SK-N-SH (cell line): ENCODE measurements at regions not wholly inside any gene's neighbourhood (a gene's known extent, or its start where the extent isn't known, plus 50 kb on each side); places are given as distances from the start of the nearest gene placed in this dataset.

Experiments
- CTCF ChIA-PET: fragments of 300-600, 350-600 bp; formaldehyde crosslinking; extraction: SDS; loops from one replicate; lab custom pipeline; 2021; lab: Yijun Ruan, JAX
- POLR2A ChIA-PET: fragments of 350-600 bp; sonication (Branson Sonifier 250); formaldehyde crosslinking; extraction: SDS; loops from one replicate; lab custom pipeline; 2020; ENCODE audit warnings: antibody characterized with exemption, inconsistent platforms; lab: Yijun Ruan, JAX
- DNase-seq: peaks from one replicate; pipeline ENCODE4 v3.0.0; 2012
- H2AFZ ChIP-seq: fragments of 200-600 bp; sonication (generic); 2 replicates; pipeline ENCODE4 v1.8.1; 2016; ENCODE audit warnings: antibody characterized with exemption, mild to moderate bottlenecking, low read depth
- H3F3A ChIP-seq: fragments of 200-600 bp; sonication (generic); replicated peaks from 2 replicates; pipeline ENCODE3; 2016; ENCODE audit warnings: antibody characterized with exemption, mild to moderate bottlenecking; ENCODE audit not compliant: insufficient read depth
- H3K27ac ChIP-seq, 2 experiments: fragments of 200-500 bp in 1 of 2; fragments of 200-600 bp in 1 of 2; sonication (Bioruptor generic) in 1 of 2; sonication (generic), shearing (Covaris generic) in 1 of 2; 2 replicates each; pipeline versions ENCODE4 v1.5.1 to v1.6.1; 2014 to 2016; ENCODE audit warnings: low read depth in 2 of 2, inconsistent platforms in 1 of 2, low read length in 1 of 2, mild to moderate bottlenecking in 1 of 2, mixed read lengths in 1 of 2
- H3K27me3 ChIP-seq: fragments of 200-600 bp; sonication (generic), shearing (Covaris generic); 2 replicates; pipeline ENCODE4 v1.6.1; 2016; ENCODE audit warnings: mixed run types; ENCODE audit not compliant: insufficient read depth
- H3K36me3 ChIP-seq, 2 experiments: fragments of 200-500 bp in 1 of 2; fragments of 200-600 bp in 1 of 2; sonication (Bioruptor generic) in 1 of 2; sonication (generic) in 1 of 2; replicated peaks in 1 of 2; 2 replicates each; pipeline versions ENCODE3 to v1.5.1; 2014 to 2016; ENCODE audit warnings: low read length in 1 of 2, mild to moderate bottlenecking in 1 of 2; ENCODE audit not compliant: insufficient read depth in 2 of 2, control insufficient read depth in 1 of 2
- H3K4me1 ChIP-seq, 2 experiments: fragments of 200-500 bp in 1 of 2; fragments of 200-600 bp in 1 of 2; sonication (Bioruptor generic) in 1 of 2; sonication (generic), shearing (Covaris generic) in 1 of 2; 2 replicates each; pipeline versions ENCODE4 v1.5.1 to v1.6.1; 2014 to 2016; ENCODE audit warnings: low read depth in 1 of 2, low read length in 1 of 2, mixed run types in 1 of 2; ENCODE audit not compliant: insufficient read depth in 2 of 2, control insufficient read depth in 1 of 2
- H3K4me2 ChIP-seq: fragments of 200-600 bp; sonication (generic), shearing (Covaris generic); 2 replicates; pipeline ENCODE4 v1.6.1; 2017; ENCODE audit warnings: mixed run types
- H3K4me3 ChIP-seq, 2 experiments: fragments of 200-500 bp in 1 of 2; fragments of 200-600 bp in 1 of 2; sonication (Bioruptor generic) in 1 of 2; sonication (generic), shearing (Covaris generic) in 1 of 2; 2 replicates each; pipeline versions ENCODE4 v1.5.1 to v1.8.1; 2014 to 2016; ENCODE audit warnings: low read depth in 2 of 2, inconsistent platforms in 1 of 2, low read length in 1 of 2, mild to moderate bottlenecking in 1 of 2, mixed read lengths in 1 of 2, moderate library complexity in 1 of 2
- H3K79me2 ChIP-seq: fragments of 200-600 bp; sonication (generic); 2 replicates; pipeline ENCODE4 v1.8.1; 2017; ENCODE audit warnings: mild to moderate bottlenecking; ENCODE audit not compliant: insufficient read depth
- H3K9ac ChIP-seq: fragments of 200-600 bp; sonication (generic); 2 replicates; pipeline ENCODE4 v1.6.1; 2017; ENCODE audit warnings: mixed run types
- H3K9me2 ChIP-seq: fragments of 200-600 bp; sonication (generic); 2 replicates; pipeline ENCODE4 v1.6.1; 2017; ENCODE audit warnings: mixed run types
- H3K9me3 ChIP-seq: fragments of 200-600 bp; sonication (generic); 2 replicates; pipeline ENCODE4 v1.6.1; 2017; ENCODE audit warnings: mixed run types, mild to moderate bottlenecking, moderate library complexity
- H4K20me1 ChIP-seq: fragments of 200-600 bp; sonication (generic); 2 replicates; pipeline ENCODE4 v1.6.1; 2017; ENCODE audit warnings: mild to moderate bottlenecking, mixed run types; ENCODE audit not compliant: insufficient read depth
- CHD2 ChIP-seq: fragments of 150-350 bp; IDR thresholded peaks from 2 replicates; pipeline ENCODE4 v1.6.1; 2018; ENCODE audit warnings: low read length; ENCODE audit not compliant: partially characterized antibody
- ELF1 ChIP-seq: IDR thresholded peaks from 2 replicates; pipeline ENCODE4 v1.4.0; 2012
- EP300 ChIP-seq, 2 experiments: IDR thresholded peaks; 2 replicates each; pipeline versions ENCODE4 v1.4.0 to v1.6.1; 2012; ENCODE audit warnings: borderline replicate concordance in 1 of 2, low read depth in 1 of 2, low read length in 1 of 2
- EZH2phosphoT487 ChIP-seq: fragments of 200-600 bp; sonication (generic); IDR thresholded peaks from 2 replicates; pipeline ENCODE4 v1.6.1; 2017; ENCODE audit warnings: low read depth, mixed run types, mild to moderate bottlenecking, antibody characterized with exemption, moderate library complexity, borderline replicate concordance
- FOSL2 ChIP-seq: IDR thresholded peaks from 2 replicates; pipeline ENCODE4 v1.4.0; 2012; ENCODE audit warnings: low read depth, mild to moderate bottlenecking, moderate library complexity, borderline replicate concordance
- FOXM1 ChIP-seq: IDR thresholded peaks from 2 replicates; pipeline ENCODE4 v1.4.0; 2012; ENCODE audit warnings: low read depth, mild to moderate bottlenecking
- GATA2 ChIP-seq: sonication (generic); formaldehyde crosslinking; IDR thresholded peaks from 2 replicates; pipeline ENCODE4 v1.5.0; 2020; ENCODE audit warnings: mild to moderate bottlenecking, missing genetic modification reagents
- JUND ChIP-seq: IDR thresholded peaks from 2 replicates; pipeline ENCODE4 v1.4.0; 2012
- NFIC ChIP-seq: IDR thresholded peaks from 2 replicates; pipeline ENCODE4 v1.4.0; 2012; ENCODE audit warnings: borderline replicate concordance
- NRF1 ChIP-seq: IDR thresholded peaks from 2 replicates; pipeline ENCODE4 v1.6.1; 2012; ENCODE audit warnings: low read depth, mild to moderate bottlenecking, low read length
- RFX5 ChIP-seq: IDR thresholded peaks from 2 replicates; pipeline ENCODE4 v1.6.1; 2012; ENCODE audit warnings: mild to moderate bottlenecking, improper control_type of control experiment, low read length
- RXRA ChIP-seq: IDR thresholded peaks from 2 replicates; pipeline ENCODE4 v1.4.0; 2012; ENCODE audit warnings: low read depth, mild to moderate bottlenecking, borderline replicate concordance
- SIN3A ChIP-seq: IDR thresholded peaks from 2 replicates; pipeline ENCODE4 v1.6.1; 2012; ENCODE audit warnings: low read depth, mild to moderate bottlenecking, low read length, moderate library complexity, borderline replicate concordance
- SMC3 ChIP-seq: IDR thresholded peaks from 2 replicates; pipeline ENCODE4 v1.6.1; 2012; ENCODE audit warnings: low read depth, low read length, improper control_type of control experiment
- TEAD4 ChIP-seq: IDR thresholded peaks from 2 replicates; pipeline ENCODE4 v1.4.0; 2012; ENCODE audit warnings: mild to moderate bottlenecking, borderline replicate concordance; ENCODE audit not compliant: insufficient read depth
- YY1 ChIP-seq: IDR thresholded peaks from 2 replicates; pipeline ENCODE4 v1.4.0; 2012; ENCODE audit warnings: low read depth, mild to moderate bottlenecking
- WGBS: methylation state at CpG from one replicate; pipeline ENCODE4 v1.1.6; 2017; ENCODE audit warnings: low lambda C conversion rate; 5-methylcytosine and 5-hydroxymethylcytosine counted together
- TF ChIP-seq, protein P1 (sequence below): IDR thresholded peaks from 2 replicates; pipeline ENCODE4 v1.4.0; 2012; ENCODE audit warnings: low read depth, borderline replicate concordance
- TF ChIP-seq, protein P2 (sequence below): IDR thresholded peaks from 2 replicates; pipeline ENCODE4; 2012
- TF ChIP-seq, protein P3 (sequence below): IDR thresholded peaks from 2 replicates; pipeline ENCODE4 v1.6.1; 2012; ENCODE audit warnings: mild to moderate bottlenecking, low read depth, low read length, moderate library complexity
- TF ChIP-seq, protein P4 (sequence below): fragments of 200-600 bp; sonication (generic); IDR thresholded peaks from 2 replicates; pipeline ENCODE4 v1.6.1; 2017; ENCODE audit warnings: antibody characterized with exemption, mild to moderate bottlenecking, moderate library complexity

DNA sequence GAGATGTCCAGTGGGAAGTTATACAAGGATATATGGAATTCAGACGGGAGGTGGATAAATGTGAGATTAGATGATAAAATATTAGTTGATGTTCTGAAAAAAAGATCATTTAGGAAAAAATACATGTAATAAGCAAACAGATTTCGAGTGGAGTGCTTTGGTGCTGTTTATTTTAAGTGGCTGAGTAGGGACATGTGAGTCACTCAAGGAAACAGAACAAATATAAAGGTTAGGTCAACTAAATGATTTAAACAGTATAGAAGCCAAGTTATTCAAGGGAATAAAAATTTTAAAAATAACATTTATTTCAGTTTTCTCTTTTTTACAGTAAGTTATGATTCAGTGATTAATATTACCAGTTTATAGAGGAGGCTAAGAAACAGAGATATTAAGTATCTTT is 1046.7 kb upstream of the B3GALT2 start:
- no peaks in the 10 kb centered on the region for H3K36me3 ChIP-seq
- no peak overlapping the region for H3K4me3 ChIP-seq
- ChIA-PET CTCF (interaction anchor here (0.5 kb wide), 1 partner anchor 47 kb away, joined by 3 read pairs; no protein-coding TSS in a partner anchor), POLR2A (no interaction called here)
- no peaks in the 10 kb centered on the region; a peak in 1 of 4 replicates for H3K4me1 ChIP-seq
- peak overlapping the region; percentile 39; the same call in 1 of the 2 replicates for H2AFZ ChIP-seq
- TF ChIP-seq NFIC (no peak), EP300 (IDR thresholded peaks at IDR 0.05; ENCODE audit: borderline replicate concordance in 1 of 2, low read depth in 1 of 2, low read length in 1 of 2) (no peak), YY1 (no peak), CHD2 (no peak), ELF1 (no peak), RXRA (no peak), GATA2 (CRISPR knock-in tag) (no peak)
- TF ChIP-seq, protein P1, sequence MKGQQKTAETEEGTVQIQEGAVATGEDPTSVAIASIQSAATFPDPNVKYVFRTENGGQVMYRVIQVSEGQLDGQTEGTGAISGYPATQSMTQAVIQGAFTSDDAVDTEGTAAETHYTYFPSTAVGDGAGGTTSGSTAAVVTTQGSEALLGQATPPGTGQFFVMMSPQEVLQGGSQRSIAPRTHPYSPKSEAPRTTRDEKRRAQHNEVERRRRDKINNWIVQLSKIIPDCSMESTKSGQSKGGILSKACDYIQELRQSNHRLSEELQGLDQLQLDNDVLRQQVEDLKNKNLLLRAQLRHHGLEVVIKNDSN, result no peak
- TF ChIP-seq, protein P2, sequence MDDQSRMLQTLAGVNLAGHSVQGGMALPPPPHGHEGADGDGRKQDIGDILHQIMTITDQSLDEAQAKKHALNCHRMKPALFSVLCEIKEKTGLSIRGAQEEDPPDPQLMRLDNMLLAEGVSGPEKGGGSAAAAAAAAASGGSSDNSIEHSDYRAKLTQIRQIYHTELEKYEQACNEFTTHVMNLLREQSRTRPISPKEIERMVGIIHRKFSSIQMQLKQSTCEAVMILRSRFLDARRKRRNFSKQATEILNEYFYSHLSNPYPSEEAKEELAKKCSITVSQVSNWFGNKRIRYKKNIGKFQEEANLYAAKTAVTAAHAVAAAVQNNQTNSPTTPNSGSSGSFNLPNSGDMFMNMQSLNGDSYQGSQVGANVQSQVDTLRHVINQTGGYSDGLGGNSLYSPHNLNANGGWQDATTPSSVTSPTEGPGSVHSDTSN, result no peak
- TF ChIP-seq, protein P3, sequence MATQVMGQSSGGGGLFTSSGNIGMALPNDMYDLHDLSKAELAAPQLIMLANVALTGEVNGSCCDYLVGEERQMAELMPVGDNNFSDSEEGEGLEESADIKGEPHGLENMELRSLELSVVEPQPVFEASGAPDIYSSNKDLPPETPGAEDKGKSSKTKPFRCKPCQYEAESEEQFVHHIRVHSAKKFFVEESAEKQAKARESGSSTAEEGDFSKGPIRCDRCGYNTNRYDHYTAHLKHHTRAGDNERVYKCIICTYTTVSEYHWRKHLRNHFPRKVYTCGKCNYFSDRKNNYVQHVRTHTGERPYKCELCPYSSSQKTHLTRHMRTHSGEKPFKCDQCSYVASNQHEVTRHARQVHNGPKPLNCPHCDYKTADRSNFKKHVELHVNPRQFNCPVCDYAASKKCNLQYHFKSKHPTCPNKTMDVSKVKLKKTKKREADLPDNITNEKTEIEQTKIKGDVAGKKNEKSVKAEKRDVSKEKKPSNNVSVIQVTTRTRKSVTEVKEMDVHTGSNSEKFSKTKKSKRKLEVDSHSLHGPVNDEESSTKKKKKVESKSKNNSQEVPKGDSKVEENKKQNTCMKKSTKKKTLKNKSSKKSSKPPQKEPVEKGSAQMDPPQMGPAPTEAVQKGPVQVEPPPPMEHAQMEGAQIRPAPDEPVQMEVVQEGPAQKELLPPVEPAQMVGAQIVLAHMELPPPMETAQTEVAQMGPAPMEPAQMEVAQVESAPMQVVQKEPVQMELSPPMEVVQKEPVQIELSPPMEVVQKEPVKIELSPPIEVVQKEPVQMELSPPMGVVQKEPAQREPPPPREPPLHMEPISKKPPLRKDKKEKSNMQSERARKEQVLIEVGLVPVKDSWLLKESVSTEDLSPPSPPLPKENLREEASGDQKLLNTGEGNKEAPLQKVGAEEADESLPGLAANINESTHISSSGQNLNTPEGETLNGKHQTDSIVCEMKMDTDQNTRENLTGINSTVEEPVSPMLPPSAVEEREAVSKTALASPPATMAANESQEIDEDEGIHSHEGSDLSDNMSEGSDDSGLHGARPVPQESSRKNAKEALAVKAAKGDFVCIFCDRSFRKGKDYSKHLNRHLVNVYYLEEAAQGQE, result no peak
- no peaks in the 10 kb centered on the region for H3K27me3 ChIP-seq
- H3K27ac ChIP-seq, result no peak overlapping the region
- no peaks in the 10 kb centered on the region for H3F3A ChIP-seq
- no peak overlapping the region for H3K9ac ChIP-seq
- WGBS, result 6% methylated on average over 2 of the region's 2 CpGs
- H3K9me2 ChIP-seq, result no peaks in the 10 kb centered on the region
- no peaks in the 10 kb centered on the region for H3K79me2 ChIP-seq
- no peak for DNase-seq
- no peaks in the 10 kb centered on the region for H4K20me1 ChIP-seq
- H3K4me2 ChIP-seq, result no peak overlapping the region
- H3K9me3 ChIP-seq, result no peaks in the 10 kb centered on the region

DNA sequence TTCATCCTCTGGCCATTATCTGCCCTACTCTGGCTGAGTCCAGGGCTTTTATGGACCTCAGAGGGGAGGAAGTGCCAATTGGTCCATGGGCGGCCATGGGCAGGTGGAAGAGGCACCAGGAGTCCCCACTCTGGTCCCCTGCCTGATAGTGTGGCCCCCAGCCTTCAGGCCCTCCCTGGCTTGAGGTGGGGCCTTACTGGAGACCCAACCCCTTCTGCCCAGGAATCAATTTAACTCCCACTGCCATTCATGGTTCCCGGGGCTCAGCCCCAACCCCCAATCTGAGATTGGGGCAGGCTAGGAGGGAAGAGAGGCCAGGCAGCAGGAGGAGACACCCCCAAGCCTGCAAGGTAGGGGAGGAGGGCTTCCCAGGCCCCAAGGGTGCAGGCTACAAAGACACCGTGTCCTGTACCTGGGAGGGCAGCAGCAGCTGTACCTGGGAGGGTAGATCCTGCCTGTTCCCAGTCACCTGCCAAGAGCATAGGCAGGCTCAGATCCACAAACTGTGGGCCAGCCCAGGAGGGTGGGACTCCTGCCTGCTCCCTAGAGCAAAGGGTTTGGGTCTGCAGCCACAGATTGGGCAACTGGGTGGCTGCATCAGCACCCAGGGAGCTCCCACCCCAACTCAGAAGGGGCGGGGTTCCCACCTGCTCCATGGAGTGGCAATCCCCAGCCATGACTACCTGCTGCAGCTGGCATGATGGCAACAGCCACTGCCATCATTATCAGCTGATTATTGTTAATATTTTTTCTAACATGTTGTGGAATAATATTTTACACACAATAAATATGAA is 1044.1 kb upstream of the B3GALT2 start:
- WGBS, result 0% methylated on average over 1 of the region's 4 CpGs
- Histone ChIP-seq H3K27me3 (no peaks in the 10 kb centered on the region), H3F3A (no peaks in the 10 kb centered on the region), H3K27ac (no peak overlapping the region), H3K4me3 (no peak overlapping the region), H4K20me1 (no peaks in the 10 kb centered on the region), H3K4me2 (no peak overlapping the region), H3K4me1 (no peaks in the 10 kb centered on the region; a peak in 1 of 4 replicates), H3K79me2 (no peaks in the 10 kb centered on the region), H3K9me2 (no peaks in the 10 kb centered on the region), H3K9ac (no peak overlapping the region), H3K9me3 (no peaks in the 10 kb centered on the region), H2AFZ (no peak overlapping the region), H3K36me3 (no peaks in the 10 kb centered on the region)
- ChIA-PET CTCF (no interaction called here), POLR2A (no interaction called here)
- no peak for DNase-seq
- no peak for TF ChIP-seq ELF1
- no peak for TF ChIP-seq SIN3A
- no peak for TF ChIP-seq RFX5
- TF ChIP-seq CHD2, result no peak
- no peak for TF ChIP-seq TEAD4
- TF ChIP-seq FOSL2, result no peak
- no peak for TF ChIP-seq JUND
- no peak for TF ChIP-seq NRF1
- no peak for TF ChIP-seq SMC3
- TF ChIP-seq FOXM1, result no peak
- TF ChIP-seq, protein P4, sequence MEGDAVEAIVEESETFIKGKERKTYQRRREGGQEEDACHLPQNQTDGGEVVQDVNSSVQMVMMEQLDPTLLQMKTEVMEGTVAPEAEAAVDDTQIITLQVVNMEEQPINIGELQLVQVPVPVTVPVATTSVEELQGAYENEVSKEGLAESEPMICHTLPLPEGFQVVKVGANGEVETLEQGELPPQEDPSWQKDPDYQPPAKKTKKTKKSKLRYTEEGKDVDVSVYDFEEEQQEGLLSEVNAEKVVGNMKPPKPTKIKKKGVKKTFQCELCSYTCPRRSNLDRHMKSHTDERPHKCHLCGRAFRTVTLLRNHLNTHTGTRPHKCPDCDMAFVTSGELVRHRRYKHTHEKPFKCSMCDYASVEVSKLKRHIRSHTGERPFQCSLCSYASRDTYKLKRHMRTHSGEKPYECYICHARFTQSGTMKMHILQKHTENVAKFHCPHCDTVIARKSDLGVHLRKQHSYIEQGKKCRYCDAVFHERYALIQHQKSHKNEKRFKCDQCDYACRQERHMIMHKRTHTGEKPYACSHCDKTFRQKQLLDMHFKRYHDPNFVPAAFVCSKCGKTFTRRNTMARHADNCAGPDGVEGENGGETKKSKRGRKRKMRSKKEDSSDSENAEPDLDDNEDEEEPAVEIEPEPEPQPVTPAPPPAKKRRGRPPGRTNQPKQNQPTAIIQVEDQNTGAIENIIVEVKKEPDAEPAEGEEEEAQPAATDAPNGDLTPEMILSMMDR, result no peak
- no peak for TF ChIP-seq EZH2phosphoT487
